HepG2 (cell line): ENCODE measurements at regions not wholly inside any gene's neighbourhood (a gene's known extent, or its start where the extent isn't known, plus 50 kb on each side); places are given as distances from the start of the nearest gene placed in this dataset.

Source experiments
- CTCF ChIP-seq: sonication (generic); formaldehyde crosslinking; IDR thresholded peaks from 2 replicates; pipeline ENCODE4 v1.5.0; 2020; ENCODE audit warnings: mild to moderate bottlenecking, missing genetic modification reagents, moderate library complexity
- EP300 ChIP-seq, 3 experiments: sonication (generic) in 1 of 3; formaldehyde crosslinking in 1 of 3; IDR thresholded peaks; 2 replicates each; pipeline versions ENCODE4 v1.5.1 to v1.6.1; 2011 to 2020; ENCODE audit warnings: low read depth in 2 of 3, low read length in 2 of 3, borderline replicate concordance in 1 of 3, improper control_type of control experiment in 1 of 3, mild to moderate bottlenecking in 1 of 3, missing genetic modification reagents in 1 of 3, moderate library complexity in 1 of 3
- GTF2F1 ChIP-seq: fragments of 150-350 bp; IDR thresholded peaks from 2 replicates; pipeline ENCODE4 v1.6.1; 2014; ENCODE audit warnings: low read length
- MTA1 ChIP-seq: sonication (generic); formaldehyde crosslinking; IDR thresholded peaks from 2 replicates; pipeline ENCODE4 v1.4.0; 2020; ENCODE audit warnings: missing genetic modification reagents, mild to moderate bottlenecking, borderline replicate concordance
- MYC ChIP-seq: sonication (generic); formaldehyde crosslinking; IDR thresholded peaks from 2 replicates; pipeline ENCODE4 v1.9.0; 2021; ENCODE audit warnings: missing genetic modification reagents, borderline replicate concordance
- PHF21A ChIP-seq: sonication (generic); formaldehyde crosslinking; IDR thresholded peaks from 2 replicates; pipeline ENCODE4 v1.5.0; 2020; ENCODE audit warnings: mild to moderate bottlenecking, missing genetic modification reagents
- POLR2AphosphoS5 ChIP-seq: IDR thresholded peaks from 2 replicates; pipeline ENCODE4 v1.6.1; 2012; ENCODE audit warnings: low read depth, low read length
- RAD21 ChIP-seq: fragments of 450-650 bp; formaldehyde crosslinking; IDR thresholded peaks from 2 replicates; pipeline ENCODE4 v1.5.0; 2020; ENCODE audit warnings: mild to moderate bottlenecking
- RCOR2 ChIP-seq: IDR thresholded peaks from 2 replicates; pipeline ENCODE4 v1.6.1; 2016; ENCODE audit warnings: missing biosample characterization, missing genetic modification reagents
- SUZ12 ChIP-seq: fragments of 150-350 bp; IDR thresholded peaks from 2 replicates; pipeline ENCODE4 v1.6.1; 2014; ENCODE audit warnings: low read depth, low read length
- TGIF2 ChIP-seq: IDR thresholded peaks from 2 replicates; pipeline ENCODE4 v1.6.1; 2016; ENCODE audit warnings: control low read depth, missing compliant biosample characterization
- YY1 ChIP-seq: IDR thresholded peaks from 2 replicates; pipeline ENCODE4 v1.6.1; 2011; ENCODE audit warnings: low read length, low read depth, moderate library complexity, mild to moderate bottlenecking; ENCODE audit not compliant: insufficient read depth, insufficient replicate concordance
- ZBTB40 ChIP-seq, 2 experiments: fragments of 450-650 bp in 1 of 2; sonication (generic) in 1 of 2; formaldehyde crosslinking in 1 of 2; IDR thresholded peaks; 2 replicates each; pipeline versions ENCODE4 v1.6.1 to v1.8.0; 2016 to 2022; ENCODE audit warnings: antibody characterized with exemption in 1 of 2, mild to moderate bottlenecking in 1 of 2, missing genetic modification reagents in 1 of 2
- ZNF484 ChIP-seq: sonication (generic); formaldehyde crosslinking; IDR thresholded peaks from 2 replicates; pipeline ENCODE4 v1.5.1; 2020; ENCODE audit warnings: mild to moderate bottlenecking, low read depth, missing genetic modification reagents, borderline replicate concordance

GRCh38 chr3:25130724-25131520, 297.1 kb upstream of the RARB start:
- TF ChIP-seq POLR2AphosphoS5 (no peak), RAD21 (CRISPR knock-in tag) (no peak), RCOR2 (no peak), YY1 (no peak), ZBTB40 (IDR thresholded peaks at IDR 0.05) (no peak), ZBTB40 (CRISPR knock-in tag; IDR thresholded peaks at IDR 0.05) (no peak), MYC (CRISPR knock-in tag) (no peak), CTCF (CRISPR knock-in tag) (no peak), TGIF2 (CRISPR knock-in tag) (no peak), PHF21A (CRISPR knock-in tag) (no peak), SUZ12 (no peak), ZNF484 (CRISPR knock-in tag) (no peak), MTA1 (CRISPR knock-in tag) (no peak), GTF2F1 (no peak), EP300 (IDR thresholded peaks at IDR 0.05; ENCODE audit: low read depth in 2 of 2, low read length in 2 of 2) (no peak), EP300 (CRISPR knock-in tag; IDR thresholded peaks at IDR 0.05; ENCODE audit: borderline replicate concordance) (no peak)
